Fibroblast of pulmonary artery (primary cell): ENCODE measurements at regions not wholly inside any gene's neighbourhood (a gene's known extent, or its start where the extent isn't known, plus 50 kb on each side); places are given as distances from the start of the nearest gene placed in this dataset.

ENCODE experiments used
- DNase-seq: peaks from one replicate; pipeline ENCODE4 v3.0.0-alpha.2; 2010; ENCODE audit warnings: low read depth
- H3K4me3 ChIP-seq: replicated peaks from 2 replicates; pipeline ENCODE4 v1.5.1; 2011; ENCODE audit warnings: low read depth, mild to moderate bottlenecking, control low read depth, low read length, moderate library complexity
- CTCF ChIP-seq: IDR thresholded peaks from 2 replicates; pipeline ENCODE4 v1.5.1; 2011; ENCODE audit warnings: mild to moderate bottlenecking, control low read depth, low read length, inconsistent platforms; ENCODE audit errors: missing control alignments

GRCh38 chr1:80645621-80646020 lies 1155.1 kb upstream of the ADGRL2 start:
- no peak for DNase-seq
- no peak for TF ChIP-seq CTCF

GRCh38 chr1:80640978-80641377 lies 1159.8 kb upstream of the ADGRL2 start:
- no peak overlapping the region for H3K4me3 ChIP-seq
- DNase-seq = no peak
- TF ChIP-seq CTCF = no peak

More at GRCh38 chr1:80645621-80646020, 1155.1 kb upstream of the ADGRL2 start:
- no peak overlapping the region for H3K4me3 ChIP-seq

GRCh38 chr1:80639777-80640533 lies 1160.8 kb upstream of the ADGRL2 start:
- TF ChIP-seq CTCF = no peak
- no peak for DNase-seq
- no peak overlapping the region for H3K4me3 ChIP-seq

GRCh38 chr1:80633947-80634706 lies 1166.6 kb upstream of the ADGRL2 start:
- no peak for TF ChIP-seq CTCF
- DNase-seq = no peak

GRCh38 chr1:80632284-80632683 lies 1168.5 kb upstream of the ADGRL2 start:
- no peak for TF ChIP-seq CTCF
- DNase-seq = no peak
- H3K4me3 ChIP-seq = no peak overlapping the region

More at GRCh38 chr1:80633947-80634706, 1166.6 kb upstream of the ADGRL2 start:
- H3K4me3 ChIP-seq = no peak overlapping the region

- DNase-seq = no peak
- no peak overlapping the region for H3K4me3 ChIP-seq
- TF ChIP-seq CTCF = no peak
Measured at GRCh38 chr1:80629304-80629837, 1171.4 kb upstream of the ADGRL2 start.
